ENCODE measurements at regions not wholly inside any gene's neighbourhood (a gene's known extent, or its start where the extent isn't known, plus 50 kb on each side); places are given as distances from the start of the nearest gene placed in this dataset.

GRCh38 chr5:26470439-26470838 is 567.9 kb downstream of the CDH9 start:
- no peak for TF ChIP-seq EZH2 (IDR thresholded peaks at IDR 0.05; ENCODE audit: borderline replicate concordance)
- TF ChIP-seq CTCF (IDR thresholded peaks at IDR 0.05; ENCODE audit: poor library complexity), result no peak
- TF ChIP-seq EZH2phosphoT487 (IDR thresholded peaks at IDR 0.05; ENCODE audit: low read depth, severe bottlenecking, unreplicated experiment), result no peak

Data from hepatocyte (in vitro differentiated cells).